GM23248 (cell line): ENCODE measurements at regions not wholly inside any gene's neighbourhood (a gene's known extent, or its start where the extent isn't known, plus 50 kb on each side); places are given as distances from the start of the nearest gene placed in this dataset.

ENCODE experiments used
- EZH2 ChIP-seq: fragments of 200-600 bp; sonication (generic); IDR thresholded peaks from 2 replicates; pipeline ENCODE4 v1.6.1; 2018; ENCODE audit warnings: antibody characterized with exemption, mild to moderate bottlenecking; ENCODE audit not compliant: insufficient read depth, poor library complexity, severe bottlenecking
- EZH2phosphoT487 ChIP-seq: fragments of 200-600 bp; sonication (generic); IDR thresholded peaks from 2 replicates; pipeline ENCODE4 v1.6.1; 2018; ENCODE audit warnings: antibody characterized with exemption, moderate library complexity, mild to moderate bottlenecking, low read depth; ENCODE audit not compliant: insufficient read depth

DNA sequence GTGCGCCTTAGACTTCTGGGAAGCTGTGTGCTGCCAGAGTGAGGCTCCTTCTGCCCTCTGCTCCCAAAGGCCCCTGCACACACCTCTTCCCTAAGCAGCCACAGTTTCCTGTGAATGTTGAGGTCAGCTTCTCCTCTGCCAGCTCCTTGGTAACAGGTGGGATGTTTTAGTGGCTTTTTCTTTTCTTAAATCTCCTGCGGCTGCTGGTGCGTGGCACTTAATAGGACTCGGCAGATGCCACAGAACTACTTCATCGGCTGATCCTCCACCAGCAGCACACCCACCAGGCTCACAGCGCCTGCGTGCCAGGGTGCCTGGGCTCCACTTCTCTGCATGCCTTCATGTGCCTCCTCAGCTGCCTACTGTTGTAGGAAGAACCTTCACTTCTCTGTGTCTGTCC lies 87.8 kb downstream of the RCN1 start:
- TF ChIP-seq EZH2 (no peak), EZH2phosphoT487 (no peak)
